SK-N-SH (cell line): ENCODE measurements at regions not wholly inside any gene's neighbourhood (a gene's known extent, or its start where the extent isn't known, plus 50 kb on each side); places are given as distances from the start of the nearest gene placed in this dataset.

Experiments
- CTCF ChIA-PET: fragments of 300-600, 350-600 bp; formaldehyde crosslinking; extraction: SDS; loops from one replicate; lab custom pipeline; 2021; lab: Yijun Ruan, JAX
- POLR2A ChIA-PET: fragments of 350-600 bp; sonication (Branson Sonifier 250); formaldehyde crosslinking; extraction: SDS; loops from one replicate; lab custom pipeline; 2020; ENCODE audit warnings: antibody characterized with exemption, inconsistent platforms; lab: Yijun Ruan, JAX
- DNase-seq: peaks from one replicate; pipeline ENCODE4 v3.0.0; 2012
- H2AFZ ChIP-seq: fragments of 200-600 bp; sonication (generic); 2 replicates; pipeline ENCODE4 v1.8.1; 2016; ENCODE audit warnings: antibody characterized with exemption, mild to moderate bottlenecking, low read depth
- H3F3A ChIP-seq: fragments of 200-600 bp; sonication (generic); replicated peaks from 2 replicates; pipeline ENCODE3; 2016; ENCODE audit warnings: antibody characterized with exemption, mild to moderate bottlenecking; ENCODE audit not compliant: insufficient read depth
- H3K27ac ChIP-seq, 2 experiments: fragments of 200-500 bp in 1 of 2; fragments of 200-600 bp in 1 of 2; sonication (Bioruptor generic) in 1 of 2; sonication (generic), shearing (Covaris generic) in 1 of 2; 2 replicates each; pipeline versions ENCODE4 v1.5.1 to v1.6.1; 2014 to 2016; ENCODE audit warnings: low read depth in 2 of 2, inconsistent platforms in 1 of 2, low read length in 1 of 2, mild to moderate bottlenecking in 1 of 2, mixed read lengths in 1 of 2
- H3K27me3 ChIP-seq: fragments of 200-600 bp; sonication (generic), shearing (Covaris generic); 2 replicates; pipeline ENCODE4 v1.6.1; 2016; ENCODE audit warnings: mixed run types; ENCODE audit not compliant: insufficient read depth
- H3K36me3 ChIP-seq, 2 experiments: fragments of 200-500 bp in 1 of 2; fragments of 200-600 bp in 1 of 2; sonication (Bioruptor generic) in 1 of 2; sonication (generic) in 1 of 2; replicated peaks in 1 of 2; 2 replicates each; pipeline versions ENCODE3 to v1.5.1; 2014 to 2016; ENCODE audit warnings: low read length in 1 of 2, mild to moderate bottlenecking in 1 of 2; ENCODE audit not compliant: insufficient read depth in 2 of 2, control insufficient read depth in 1 of 2
- H3K4me1 ChIP-seq, 2 experiments: fragments of 200-500 bp in 1 of 2; fragments of 200-600 bp in 1 of 2; sonication (Bioruptor generic) in 1 of 2; sonication (generic), shearing (Covaris generic) in 1 of 2; 2 replicates each; pipeline versions ENCODE4 v1.5.1 to v1.6.1; 2014 to 2016; ENCODE audit warnings: low read depth in 1 of 2, low read length in 1 of 2, mixed run types in 1 of 2; ENCODE audit not compliant: insufficient read depth in 2 of 2, control insufficient read depth in 1 of 2
- H3K4me2 ChIP-seq: fragments of 200-600 bp; sonication (generic), shearing (Covaris generic); 2 replicates; pipeline ENCODE4 v1.6.1; 2017; ENCODE audit warnings: mixed run types
- H3K4me3 ChIP-seq, 2 experiments: fragments of 200-500 bp in 1 of 2; fragments of 200-600 bp in 1 of 2; sonication (Bioruptor generic) in 1 of 2; sonication (generic), shearing (Covaris generic) in 1 of 2; 2 replicates each; pipeline versions ENCODE4 v1.5.1 to v1.8.1; 2014 to 2016; ENCODE audit warnings: low read depth in 2 of 2, inconsistent platforms in 1 of 2, low read length in 1 of 2, mild to moderate bottlenecking in 1 of 2, mixed read lengths in 1 of 2, moderate library complexity in 1 of 2
- H3K79me2 ChIP-seq: fragments of 200-600 bp; sonication (generic); 2 replicates; pipeline ENCODE4 v1.8.1; 2017; ENCODE audit warnings: mild to moderate bottlenecking; ENCODE audit not compliant: insufficient read depth
- H3K9ac ChIP-seq: fragments of 200-600 bp; sonication (generic); 2 replicates; pipeline ENCODE4 v1.6.1; 2017; ENCODE audit warnings: mixed run types
- H3K9me2 ChIP-seq: fragments of 200-600 bp; sonication (generic); 2 replicates; pipeline ENCODE4 v1.6.1; 2017; ENCODE audit warnings: mixed run types
- H3K9me3 ChIP-seq: fragments of 200-600 bp; sonication (generic); 2 replicates; pipeline ENCODE4 v1.6.1; 2017; ENCODE audit warnings: mixed run types, mild to moderate bottlenecking, moderate library complexity
- H4K20me1 ChIP-seq: fragments of 200-600 bp; sonication (generic); 2 replicates; pipeline ENCODE4 v1.6.1; 2017; ENCODE audit warnings: mild to moderate bottlenecking, mixed run types; ENCODE audit not compliant: insufficient read depth
- CTCF ChIP-seq: fragments of 200-600 bp; sonication (generic); IDR thresholded peaks from 2 replicates; pipeline ENCODE4 v1.6.1; 2017; ENCODE audit warnings: antibody characterized with exemption, mild to moderate bottlenecking, moderate library complexity
- ELF1 ChIP-seq: IDR thresholded peaks from 2 replicates; pipeline ENCODE4 v1.4.0; 2012
- EP300 ChIP-seq, 2 experiments: IDR thresholded peaks; 2 replicates each; pipeline versions ENCODE4 v1.4.0 to v1.6.1; 2012; ENCODE audit warnings: borderline replicate concordance in 1 of 2, low read depth in 1 of 2, low read length in 1 of 2
- FOSL2 ChIP-seq: IDR thresholded peaks from 2 replicates; pipeline ENCODE4 v1.4.0; 2012; ENCODE audit warnings: low read depth, mild to moderate bottlenecking, moderate library complexity, borderline replicate concordance
- JUND ChIP-seq: IDR thresholded peaks from 2 replicates; pipeline ENCODE4 v1.4.0; 2012
- MAX ChIP-seq: IDR thresholded peaks from 2 replicates; pipeline ENCODE4 v1.4.0; 2012; ENCODE audit warnings: low read depth
- NFIC ChIP-seq: IDR thresholded peaks from 2 replicates; pipeline ENCODE4 v1.4.0; 2012; ENCODE audit warnings: borderline replicate concordance
- NRF1 ChIP-seq: IDR thresholded peaks from 2 replicates; pipeline ENCODE4 v1.6.1; 2012; ENCODE audit warnings: low read depth, mild to moderate bottlenecking, low read length
- PBX3 ChIP-seq: IDR thresholded peaks from 2 replicates; pipeline ENCODE4; 2012
- RAD21 ChIP-seq: IDR thresholded peaks from 2 replicates; pipeline ENCODE4 v1.6.1; 2012; ENCODE audit warnings: mild to moderate bottlenecking, low read length
- RCOR1 ChIP-seq: fragments of 150-350 bp; IDR thresholded peaks from 2 replicates; pipeline ENCODE4 v1.6.1; 2017; ENCODE audit warnings: antibody characterized with exemption, low read length
- TAF1 ChIP-seq: IDR thresholded peaks from 2 replicates; pipeline ENCODE4 v1.6.1; 2012; ENCODE audit warnings: low read depth, mild to moderate bottlenecking, low read length, moderate library complexity, borderline replicate concordance
- TCF12 ChIP-seq: IDR thresholded peaks from 2 replicates; pipeline ENCODE4 v1.4.0; 2012
- TEAD4 ChIP-seq: IDR thresholded peaks from 2 replicates; pipeline ENCODE4 v1.4.0; 2012; ENCODE audit warnings: mild to moderate bottlenecking, borderline replicate concordance; ENCODE audit not compliant: insufficient read depth
- USF1 ChIP-seq: IDR thresholded peaks from 2 replicates; pipeline ENCODE4 v1.4.0; 2012; ENCODE audit warnings: low read depth, borderline replicate concordance
- USF2 ChIP-seq: fragments of 150-350 bp; IDR thresholded peaks from 2 replicates; pipeline ENCODE4 v1.6.1; 2017; ENCODE audit warnings: antibody characterized with exemption, low read length, low read depth, borderline replicate concordance
- WGBS: methylation state at CpG from one replicate; pipeline ENCODE4 v1.1.6; 2017; ENCODE audit warnings: low lambda C conversion rate; 5-methylcytosine and 5-hydroxymethylcytosine counted together

GRCh38 chr3:64340641-64341101, 115.4 kb upstream of the PRICKLE2 start:
- H3F3A ChIP-seq = peaks cover 44% of the 10 kb centered on the region
- CTCF ChIA-PET = interaction anchor here (1.2 kb wide), 1 partner anchor 310 kb away, joined by 3 read pairs; no protein-coding TSS in a partner anchor
- peak overlapping the region in 1 of 2 experiments; percentile 93; a peak in 2 of 4 replicates for H3K27ac ChIP-seq
- no peaks in the 10 kb centered on the region for H3K79me2 ChIP-seq
- no peaks in the 10 kb centered on the region for H3K9me3 ChIP-seq
- WGBS = 49% methylated on average over 11 of the region's 11 CpGs
- H3K9me2 ChIP-seq = no peaks in the 10 kb centered on the region
- DNase-seq = no peak
- no peaks in the 10 kb centered on the region for H3K27me3 ChIP-seq
- peaks cover 28 to 40% of the 10 kb centered on the region in 2 experiments for H3K4me1 ChIP-seq
- peak overlapping the region; percentile 47; the same call in 1 of the 2 replicates for H3K9ac ChIP-seq
- no peaks in the 10 kb centered on the region for H4K20me1 ChIP-seq
- H3K4me3 ChIP-seq = 0 out of 4 replicates have a peak overlapping the region, but pooled peaks of 1 of the 2 experiments have one; percentile 31
- TF ChIP-seq CTCF = no peak
- TF ChIP-seq PBX3 = peak; percentile 72
- TF ChIP-seq ELF1 = no peak
- TF ChIP-seq MAX = peak; percentile 53; the same call in 1 of the 2 replicates
- no peak for TF ChIP-seq USF2
- no peak for TF ChIP-seq USF1
- peak in 1 of 2 experiments; percentile 73; a peak in 1 of 4 replicates for TF ChIP-seq EP300 (IDR thresholded peaks at IDR 0.05; ENCODE audit: borderline replicate concordance in 1 of 2, low read depth in 1 of 2, low read length in 1 of 2)
- TF ChIP-seq TEAD4 = peak; percentile 64; the same call in 1 of the 2 replicates
- TF ChIP-seq FOSL2 = peak; percentile 88
- no peak for TF ChIP-seq RCOR1
- peak; percentile 61 for TF ChIP-seq NFIC
- peak; percentile 70 for TF ChIP-seq JUND
- peak; percentile 72 for TF ChIP-seq TCF12
- TF ChIP-seq TAF1 = no peak
- no peak for TF ChIP-seq RAD21
- TF ChIP-seq NRF1 = no peak
- peaks cover 0 to 4% of the 10 kb centered on the region in 2 experiments for H3K36me3 ChIP-seq
- peak overlapping the region; percentile 28 for H3K4me2 ChIP-seq
- H2AFZ ChIP-seq = peak overlapping the region; percentile 35; the same call in 1 of the 2 replicates
- POLR2A ChIA-PET = interaction anchor here (0.7 kb wide), 1 partner anchor 678 kb away, joined by 3 read pairs; no protein-coding TSS in a partner anchor
